WTC11 (cell line): ENCODE measurements at regions not wholly inside any gene's neighbourhood (a gene's known extent, or its start where the extent isn't known, plus 50 kb on each side); places are given as distances from the start of the nearest gene placed in this dataset.

Source experiments
- ATAC-seq: fragments of 200-7000 bp; cut with Tn5 transposase; 2 replicates; pipeline ENCODE4 v1.10.0; 2021; ENCODE audit warnings: mild to moderate bottlenecking, moderate library complexity
- CTCF ChIA-PET: fragments of 300-600 bp; sonication (Branson Sonifier 250); formaldehyde crosslinking; loops from one replicate; lab custom pipeline; 2021; ENCODE audit warnings: antibody characterized with exemption; lab: Charles Lee
- POLR2A ChIA-PET: fragments of 350-600 bp; sonication (Branson Sonifier 250); formaldehyde crosslinking; loops from one replicate; lab custom pipeline; 2021; ENCODE audit warnings: antibody characterized with exemption; lab: Charles Lee
- DNase-seq: peaks from one replicate; pipeline ENCODE4 v3.0.0; 2021; ENCODE audit warnings: low spot score
- H3K27ac Mint-ChIP-seq: 2 replicates; pipeline ENCODE4 v1.8.0; 2021; ENCODE audit warnings: mixed read lengths
- H3K27me3 Mint-ChIP-seq: 2 replicates; pipeline ENCODE4 v1.8.0; 2021; ENCODE audit warnings: low read depth, mild to moderate bottlenecking, moderate library complexity, mixed read lengths
- H3K36me3 Mint-ChIP-seq: 2 replicates; pipeline ENCODE4 v1.8.0; 2021; ENCODE audit warnings: mixed read lengths
- H3K4me1 Mint-ChIP-seq: 2 replicates; pipeline ENCODE4 v1.8.0; 2022; ENCODE audit warnings: mixed read lengths
- H3K4me3 Mint-ChIP-seq: 2 replicates; pipeline ENCODE4 v1.8.0; 2021; ENCODE audit warnings: mild to moderate bottlenecking, moderate library complexity, mixed read lengths
- H3K9me3 Mint-ChIP-seq: 2 replicates; pipeline ENCODE4 v1.8.0; 2021; ENCODE audit warnings: mixed read lengths
- ATF1 ChIP-seq: sonication (generic); formaldehyde crosslinking; IDR thresholded peaks from 2 replicates; pipeline ENCODE4 v1.8.1; 2023; ENCODE audit warnings: mild to moderate bottlenecking, moderate library complexity, missing genetic modification reagents
- CREB1 ChIP-seq: sonication (generic); formaldehyde crosslinking; IDR thresholded peaks from 2 replicates; pipeline ENCODE4 v1.8.0; 2023; ENCODE audit warnings: mild to moderate bottlenecking, missing genetic modification reagents
- CREM ChIP-seq: sonication (generic); formaldehyde crosslinking; IDR thresholded peaks from 2 replicates; pipeline ENCODE4 v1.8.1; 2022; ENCODE audit warnings: mild to moderate bottlenecking, missing genetic modification reagents, moderate library complexity
- GRHL2 ChIP-seq: fragments of 250-450 bp; sonication (Bioruptor Pico); IDR thresholded peaks from 2 replicates; pipeline ENCODE4 v1.8.0; 2022; ENCODE audit warnings: mild to moderate bottlenecking, moderate library complexity; ENCODE audit not compliant: insufficient replicate concordance, severe bottlenecking
- KAT7 ChIP-seq: sonication (generic); formaldehyde crosslinking; IDR thresholded peaks from 2 replicates; pipeline ENCODE4 v1.8.1; 2023; ENCODE audit warnings: missing genetic modification reagents, mild to moderate bottlenecking, borderline replicate concordance
- NFE2L1 ChIP-seq: sonication (generic); formaldehyde crosslinking; IDR thresholded peaks from 2 replicates; pipeline ENCODE4 v1.8.1; 2023; ENCODE audit warnings: missing genetic modification reagents
- NFYB ChIP-seq: sonication (generic); formaldehyde crosslinking; conservative IDR thresholded peaks from 2 replicates; pipeline ENCODE4 v1.8.0; 2022; ENCODE audit warnings: low read depth, missing genetic modification reagents
- NR3C1 ChIP-seq: sonication (generic); formaldehyde crosslinking; conservative IDR thresholded peaks from 2 replicates; pipeline ENCODE4 v1.8.1; 2023; ENCODE audit warnings: low read depth, mild to moderate bottlenecking, missing genetic modification reagents
- OVOL2 ChIP-seq: fragments of 250-450 bp; sonication (Bioruptor Pico); IDR thresholded peaks from 2 replicates; pipeline ENCODE4 v1.9.0; 2021; ENCODE audit warnings: mild to moderate bottlenecking, borderline replicate concordance
- PRDM15 ChIP-seq: sonication (generic); formaldehyde crosslinking; IDR thresholded peaks from 2 replicates; pipeline ENCODE4 v1.8.0; 2022; ENCODE audit warnings: missing genetic modification reagents
- SP1 ChIP-seq: sonication (generic); formaldehyde crosslinking; conservative IDR thresholded peaks from 2 replicates; pipeline ENCODE4 v1.8.1; 2022; ENCODE audit warnings: missing genetic modification reagents
- TEAD4 ChIP-seq: sonication (generic); formaldehyde crosslinking; IDR thresholded peaks from 2 replicates; pipeline ENCODE4 v1.8.0; 2022; ENCODE audit warnings: mild to moderate bottlenecking, missing genetic modification reagents
- ZNF121 ChIP-seq: sonication (generic); formaldehyde crosslinking; IDR thresholded peaks from 2 replicates; pipeline ENCODE4 v1.8.0; 2023; ENCODE audit warnings: missing genetic modification reagents
- ZNF138 ChIP-seq: sonication (generic); formaldehyde crosslinking; conservative IDR thresholded peaks from 2 replicates; pipeline ENCODE4 v1.8.1; 2022; ENCODE audit warnings: mild to moderate bottlenecking, moderate library complexity, missing genetic modification reagents
- ZNF232 ChIP-seq: sonication (generic); formaldehyde crosslinking; IDR thresholded peaks from 2 replicates; pipeline ENCODE4 v1.8.0; 2022; ENCODE audit warnings: mild to moderate bottlenecking, missing genetic modification reagents
- ZNF263 ChIP-seq: sonication (generic); formaldehyde crosslinking; IDR thresholded peaks from 2 replicates; pipeline ENCODE4 v1.8.1; 2022; ENCODE audit warnings: low read depth, mild to moderate bottlenecking, moderate library complexity, missing genetic modification reagents
- ZNF512 ChIP-seq: sonication (generic); formaldehyde crosslinking; IDR thresholded peaks from 2 replicates; pipeline ENCODE4 v1.8.1; 2022; ENCODE audit warnings: missing genetic modification reagents, borderline replicate concordance
- TF ChIP-seq, protein P1 (sequence below): sonication (generic); formaldehyde crosslinking; IDR thresholded peaks from 2 replicates; pipeline ENCODE4 v1.8.1; 2023; ENCODE audit warnings: mild to moderate bottlenecking, missing genetic modification reagents, moderate library complexity
- TF ChIP-seq, protein P2 (sequence below): sonication (generic); formaldehyde crosslinking; IDR thresholded peaks from 2 replicates; pipeline ENCODE4 v1.8.0; 2022; ENCODE audit warnings: mild to moderate bottlenecking, missing genetic modification reagents
- TF ChIP-seq, protein P3 (sequence below): fragments of 250-450 bp; sonication (Bioruptor Pico); IDR thresholded peaks from 2 replicates; pipeline ENCODE4 v2.1.2; 2022; ENCODE audit warnings: mild to moderate bottlenecking, moderate library complexity
- TF ChIP-seq, protein P4 (sequence below): sonication (generic); formaldehyde crosslinking; IDR thresholded peaks from 2 replicates; pipeline ENCODE4 v1.8.1; 2022; ENCODE audit warnings: low read depth, mild to moderate bottlenecking, moderate library complexity, missing genetic modification reagents, borderline replicate concordance
- TF ChIP-seq, protein P5 (sequence below): sonication (generic); formaldehyde crosslinking; IDR thresholded peaks from 2 replicates; pipeline ENCODE4 v1.8.1; 2023; ENCODE audit warnings: mild to moderate bottlenecking, missing genetic modification reagents

DNA sequence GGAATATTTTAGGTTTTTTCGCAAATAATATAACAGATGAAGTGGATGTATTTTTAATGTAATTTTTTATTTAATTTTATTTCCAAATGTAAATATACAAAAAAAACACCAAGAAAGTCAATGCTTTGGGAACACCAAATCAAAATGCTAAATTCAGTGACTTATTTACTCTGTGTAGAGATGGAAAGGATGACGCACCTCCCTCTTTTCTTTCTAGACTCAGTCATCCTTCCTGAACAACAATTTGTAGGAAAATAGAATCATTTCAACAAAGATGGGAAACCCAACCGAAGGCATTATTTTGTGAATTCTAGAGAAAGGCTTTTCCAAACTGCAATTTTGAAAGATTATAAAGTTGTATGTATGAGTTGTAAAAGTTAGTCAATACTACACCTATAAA, 57.7 kb downstream of the CCER1 start (continued):
- TF ChIP-seq, protein P1, sequence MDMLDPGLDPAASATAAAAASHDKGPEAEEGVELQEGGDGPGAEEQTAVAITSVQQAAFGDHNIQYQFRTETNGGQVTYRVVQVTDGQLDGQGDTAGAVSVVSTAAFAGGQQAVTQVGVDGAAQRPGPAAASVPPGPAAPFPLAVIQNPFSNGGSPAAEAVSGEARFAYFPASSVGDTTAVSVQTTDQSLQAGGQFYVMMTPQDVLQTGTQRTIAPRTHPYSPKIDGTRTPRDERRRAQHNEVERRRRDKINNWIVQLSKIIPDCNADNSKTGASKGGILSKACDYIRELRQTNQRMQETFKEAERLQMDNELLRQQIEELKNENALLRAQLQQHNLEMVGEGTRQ (CRISPR knock-in tag), result no peak
- TF ChIP-seq NFE2L1 (CRISPR knock-in tag) (no peak), ZNF263 (CRISPR knock-in tag) (no peak), NR3C1 (CRISPR knock-in tag) (no peak)

GRCh38 chr12:90896821-90897220, 58.2 kb downstream of the CCER1 start:
- ATAC-seq, result no peak
- no peak overlapping the region for H3K4me3 Mint-ChIP-seq
- CTCF ChIA-PET, result no interaction called here
- TF ChIP-seq, protein P2, sequence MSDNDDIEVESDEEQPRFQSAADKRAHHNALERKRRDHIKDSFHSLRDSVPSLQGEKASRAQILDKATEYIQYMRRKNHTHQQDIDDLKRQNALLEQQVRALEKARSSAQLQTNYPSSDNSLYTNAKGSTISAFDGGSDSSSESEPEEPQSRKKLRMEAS, result no peak
- TF ChIP-seq, protein P3, sequence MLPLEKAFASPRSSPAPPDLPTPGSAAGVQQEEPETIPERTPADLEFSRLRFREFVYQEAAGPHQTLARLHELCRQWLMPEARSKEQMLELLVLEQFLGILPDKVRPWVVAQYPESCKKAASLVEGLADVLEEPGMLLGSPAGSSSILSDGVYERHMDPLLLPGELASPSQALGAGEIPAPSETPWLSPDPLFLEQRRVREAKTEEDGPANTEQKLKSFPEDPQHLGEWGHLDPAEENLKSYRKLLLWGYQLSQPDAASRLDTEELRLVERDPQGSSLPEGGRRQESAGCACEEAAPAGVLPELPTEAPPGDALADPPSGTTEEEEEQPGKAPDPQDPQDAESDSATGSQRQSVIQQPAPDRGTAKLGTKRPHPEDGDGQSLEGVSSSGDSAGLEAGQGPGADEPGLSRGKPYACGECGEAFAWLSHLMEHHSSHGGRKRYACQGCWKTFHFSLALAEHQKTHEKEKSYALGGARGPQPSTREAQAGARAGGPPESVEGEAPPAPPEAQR, result no peak
- no peak for TF ChIP-seq ZNF232 (CRISPR knock-in tag)
- TF ChIP-seq ATF1 (CRISPR knock-in tag), result no peak
- TF ChIP-seq SP1 (CRISPR knock-in tag), result no peak
- TF ChIP-seq ZNF138 (CRISPR knock-in tag), result no peak
- no peak for TF ChIP-seq ZNF512 (CRISPR knock-in tag)
- no peak for TF ChIP-seq CREM (CRISPR knock-in tag)
- no peak for TF ChIP-seq KAT7 (CRISPR knock-in tag)
- no peak for TF ChIP-seq PRDM15 (CRISPR knock-in tag)
- no peak for TF ChIP-seq GRHL2
- TF ChIP-seq OVOL2 (CRISPR knock-in tag), result no peak
- no peak for TF ChIP-seq ZNF121 (CRISPR knock-in tag)
- TF ChIP-seq CREB1, result no peak
- no peak for TF ChIP-seq ZNF263 (CRISPR knock-in tag)
- TF ChIP-seq, protein P4, sequence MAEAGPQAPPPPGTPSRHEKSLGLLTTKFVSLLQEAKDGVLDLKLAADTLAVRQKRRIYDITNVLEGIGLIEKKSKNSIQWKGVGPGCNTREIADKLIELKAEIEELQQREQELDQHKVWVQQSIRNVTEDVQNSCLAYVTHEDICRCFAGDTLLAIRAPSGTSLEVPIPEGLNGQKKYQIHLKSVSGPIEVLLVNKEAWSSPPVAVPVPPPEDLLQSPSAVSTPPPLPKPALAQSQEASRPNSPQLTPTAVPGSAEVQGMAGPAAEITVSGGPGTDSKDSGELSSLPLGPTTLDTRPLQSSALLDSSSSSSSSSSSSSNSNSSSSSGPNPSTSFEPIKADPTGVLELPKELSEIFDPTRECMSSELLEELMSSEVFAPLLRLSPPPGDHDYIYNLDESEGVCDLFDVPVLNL, result no peak
- TF ChIP-seq, protein P5, sequence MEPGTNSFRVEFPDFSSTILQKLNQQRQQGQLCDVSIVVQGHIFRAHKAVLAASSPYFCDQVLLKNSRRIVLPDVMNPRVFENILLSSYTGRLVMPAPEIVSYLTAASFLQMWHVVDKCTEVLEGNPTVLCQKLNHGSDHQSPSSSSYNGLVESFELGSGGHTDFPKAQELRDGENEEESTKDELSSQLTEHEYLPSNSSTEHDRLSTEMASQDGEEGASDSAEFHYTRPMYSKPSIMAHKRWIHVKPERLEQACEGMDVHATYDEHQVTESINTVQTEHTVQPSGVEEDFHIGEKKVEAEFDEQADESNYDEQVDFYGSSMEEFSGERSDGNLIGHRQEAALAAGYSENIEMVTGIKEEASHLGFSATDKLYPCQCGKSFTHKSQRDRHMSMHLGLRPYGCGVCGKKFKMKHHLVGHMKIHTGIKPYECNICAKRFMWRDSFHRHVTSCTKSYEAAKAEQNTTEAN (CRISPR knock-in tag), result no peak
- no peak for TF ChIP-seq TEAD4 (CRISPR knock-in tag)
- no peak for TF ChIP-seq NFYB
- POLR2A ChIA-PET, result no interaction called here
- H3K4me1 Mint-ChIP-seq, result no peaks in the 10 kb centered on the region
- H3K27me3 Mint-ChIP-seq, result no peaks in the 10 kb centered on the region
- no peak for DNase-seq
- no peak overlapping the region for H3K27ac Mint-ChIP-seq
- H3K9me3 Mint-ChIP-seq, result no peaks in the 10 kb centered on the region
- no peaks in the 10 kb centered on the region for H3K36me3 Mint-ChIP-seq
